IMR-90 (cell line): ENCODE measurements at regions not wholly inside any gene's neighbourhood (a gene's known extent, or its start where the extent isn't known, plus 50 kb on each side); places are given as distances from the start of the nearest gene placed in this dataset.

Experiments
- ATAC-seq: fragments of 200-7000 bp; cut with Tn5 transposase; 2 replicates; pipeline ENCODE4 v1.9.1; 2020; ENCODE audit warnings: low read depth, mild to moderate bottlenecking, moderate library complexity
- BruUV-seq: library from RNA; stranded (reverse); fragments of 400-500 nt; replicated peaks from 2 replicates; lab custom pipeline; 2021; lab: Mats Ljungman, UMichigan
- CTCF ChIA-PET: fragments of 300-600 bp; formaldehyde crosslinking; extraction: SDS; loops from one replicate; lab custom pipeline; 2021; ENCODE audit warnings: antibody characterized with exemption; lab: Yijun Ruan, JAX
- POLR2A ChIA-PET: fragments of 300-600 bp; sonication (Branson Sonifier 250); formaldehyde crosslinking; loops from one replicate; lab custom pipeline; 2022; ENCODE audit warnings: antibody characterized with exemption; ENCODE audit not compliant: unreplicated experiment; lab: Charles Lee
- DNase-seq: peaks from one replicate; pipeline ENCODE4 v3.0.0; 2013
- H2AFZ ChIP-seq: replicated peaks from 2 replicates; pipeline ENCODE3; 2013; ENCODE audit warnings: low read length, mild to moderate bottlenecking; ENCODE audit not compliant: poor library complexity
- H2AK5ac ChIP-seq: 2 replicates; pipeline ENCODE4 v1.6.1; 2013; ENCODE audit warnings: low read depth, low read length, inconsistent platforms
- H2AK9ac ChIP-seq: replicated peaks from 2 replicates; pipeline ENCODE3; 2013; ENCODE audit warnings: mild to moderate bottlenecking, low read depth, low read length, moderate library complexity; ENCODE audit not compliant: poor library complexity
- H2BK120ac ChIP-seq: 2 replicates; pipeline ENCODE4 v1.6.1; 2013; ENCODE audit warnings: low read depth, low read length, inconsistent platforms
- H2BK15ac ChIP-seq: 3 replicates; pipeline ENCODE4 v1.6.1; 2013; ENCODE audit warnings: low read depth, low read length, inconsistent platforms
- H2BK20ac ChIP-seq: 2 replicates; pipeline ENCODE4 v1.6.1; 2013; ENCODE audit warnings: low read depth, mild to moderate bottlenecking, inconsistent platforms, low read length, moderate library complexity
- H2BK5ac ChIP-seq: 2 replicates; pipeline ENCODE4 v1.6.1; 2013; ENCODE audit warnings: mild to moderate bottlenecking, low read depth, low read length, inconsistent platforms; ENCODE audit not compliant: poor library complexity, severe bottlenecking
- H3K14ac ChIP-seq: replicated peaks from 2 replicates; pipeline ENCODE4 v1.6.1; 2013; ENCODE audit warnings: low read depth, low read length, inconsistent platforms
- H3K18ac ChIP-seq: 2 replicates; pipeline ENCODE4 v1.6.1; 2013; ENCODE audit warnings: low read depth, low read length, control low read depth
- H3K23ac ChIP-seq: 2 replicates; pipeline ENCODE4 v1.6.1; 2013; ENCODE audit warnings: low read depth, low read length, inconsistent platforms
- H3K27ac ChIP-seq: 2 replicates; pipeline ENCODE4 v1.5.1; 2013; ENCODE audit warnings: mild to moderate bottlenecking, control low read depth, low read length; ENCODE audit not compliant: insufficient read depth
- H3K27me3 ChIP-seq: 2 replicates; pipeline ENCODE4 v1.6.1; 2013; ENCODE audit warnings: low read length; ENCODE audit not compliant: control insufficient read depth, insufficient read depth
- H3K36me3 ChIP-seq: 2 replicates; pipeline ENCODE4 v1.6.1; 2013; ENCODE audit warnings: low read length, mixed read lengths; ENCODE audit not compliant: control insufficient read depth, insufficient read depth
- H3K4ac ChIP-seq: 2 replicates; pipeline ENCODE4 v1.6.1; 2013; ENCODE audit warnings: low read depth, low read length, inconsistent platforms
- H3K4me1 ChIP-seq: 2 replicates; pipeline ENCODE4 v1.6.1; 2013; ENCODE audit warnings: low read length, mixed read lengths; ENCODE audit not compliant: control insufficient read depth, insufficient read depth
- H3K4me2 ChIP-seq: 2 replicates; pipeline ENCODE4 v1.6.1; 2013; ENCODE audit warnings: low read depth, mild to moderate bottlenecking, control low read depth, low read length, moderate library complexity
- H3K4me3 ChIP-seq: 2 replicates; pipeline ENCODE4 v1.5.1; 2013; ENCODE audit warnings: low read depth, mild to moderate bottlenecking, control low read depth, low read length, moderate library complexity; ENCODE audit not compliant: insufficient read depth
- H3K56ac ChIP-seq: 2 replicates; pipeline ENCODE4 v1.6.1; 2013; ENCODE audit warnings: low read length, inconsistent platforms; ENCODE audit not compliant: insufficient read depth; ENCODE audit errors: extremely low read depth
- H3K79me1 ChIP-seq, 2 experiments: 2 replicates each; pipeline ENCODE4 v1.6.1; 2013; ENCODE audit warnings: low read length in 2 of 2, inconsistent platforms in 1 of 2, low read depth in 1 of 2
- H3K9ac ChIP-seq: 2 replicates; pipeline ENCODE4 v1.6.1; 2013; ENCODE audit warnings: low read depth, low read length, control low read depth
- H3K9me1 ChIP-seq: 2 replicates; pipeline ENCODE4 v1.6.1; 2013; ENCODE audit warnings: low read length, inconsistent platforms; ENCODE audit not compliant: insufficient read depth
- H3K9me3 ChIP-seq: 2 replicates; pipeline ENCODE4 v1.6.1; 2013; ENCODE audit warnings: low read length; ENCODE audit not compliant: control insufficient read depth, insufficient read depth
- H4K20me1 ChIP-seq: 2 replicates; pipeline ENCODE4 v1.6.1; 2013; ENCODE audit warnings: low read length, inconsistent platforms; ENCODE audit not compliant: insufficient read depth
- H4K5ac ChIP-seq: 2 replicates; pipeline ENCODE4 v1.6.1; 2013; ENCODE audit warnings: mild to moderate bottlenecking, low read depth, low read length, control low read depth
- H4K8ac ChIP-seq, 2 experiments: 2 replicates each; pipeline ENCODE4 v1.6.1; 2013; ENCODE audit warnings: low read depth in 2 of 2, low read length in 2 of 2, control low read depth in 1 of 2, inconsistent platforms in 1 of 2
- H4K91ac ChIP-seq: 2 replicates; pipeline ENCODE4 v1.6.1; 2013; ENCODE audit warnings: low read depth, low read length, inconsistent platforms; ENCODE audit not compliant: insufficient read depth
- BHLHE40 ChIP-seq: fragments of 150-350 bp; IDR thresholded peaks from 2 replicates; pipeline ENCODE4 v1.6.1; 2016; ENCODE audit warnings: mild to moderate bottlenecking, low read depth, low read length
- CEBPB ChIP-seq: IDR thresholded peaks from 2 replicates; pipeline ENCODE4 v1.6.1; 2012; ENCODE audit warnings: low read depth, low read length, improper control_type of control experiment
- FOS ChIP-seq: fragments of 150-350 bp; IDR thresholded peaks from 2 replicates; pipeline ENCODE4 v1.6.1; 2016; ENCODE audit warnings: low read depth, low read length
- MAZ ChIP-seq: IDR thresholded peaks from 2 replicates; pipeline ENCODE4 v1.6.1; 2012; ENCODE audit warnings: low read depth, mild to moderate bottlenecking, low read length, improper control_type of control experiment, moderate library complexity, borderline replicate concordance
- NFE2L2 ChIP-seq: fragments of 150-350 bp; IDR thresholded peaks from 2 replicates; pipeline ENCODE4 v1.6.1; 2016; ENCODE audit warnings: low read depth, mild to moderate bottlenecking, low read length
- RAD21 ChIP-seq: IDR thresholded peaks from 2 replicates; pipeline ENCODE4 v1.6.1; 2012; ENCODE audit warnings: low read length, improper control_type of control experiment
- RCOR1 ChIP-seq: IDR thresholded peaks from 2 replicates; pipeline ENCODE4 v1.6.1; 2012; ENCODE audit warnings: mild to moderate bottlenecking, low read length, improper control_type of control experiment; ENCODE audit not compliant: insufficient replicate concordance
- SMC3 ChIP-seq: fragments of 150-350 bp; IDR thresholded peaks from 2 replicates; pipeline ENCODE4 v1.6.1; 2016; ENCODE audit warnings: low read depth, mild to moderate bottlenecking, antibody characterized with exemption, low read length, moderate library complexity
- WGBS, 2 experiments: methylation state at CpG; one replicate each; pipeline versions ENCODE4 v1.1.5 to v1.1.7; 2013; ENCODE audit warnings: missing lambda C conversion rate in 2 of 2; ENCODE audit not compliant: insufficient read length in 1 of 2; ENCODE audit errors: extremely low coverage in 2 of 2; 5-methylcytosine and 5-hydroxymethylcytosine counted together
- dilution Hi-C: fragments of 300-500 bp; cut with HindIII; formaldehyde crosslinking; loops from one replicate; pipeline ENCODE4 v1.14.3; 2018; ENCODE audit warnings: low sequenced_read_pairs; ENCODE audit not compliant: unreplicated experiment
- in situ Hi-C: fragments of 300-500 bp; cut with MboI; formaldehyde crosslinking; loops from 3 replicates; pipeline ENCODE4 v1.14.3; 2019; ENCODE audit warnings: low sequenced_read_pairs, inconsistent platforms, mixed read lengths
- intact Hi-C: fragments of 100-400 bp; cut with micrococcal nuclease; formaldehyde crosslinking; loops from 2 replicates; pipeline ENCODE4 v1.10.0; 2022
- TF ChIP-seq, protein P1 (sequence below): conservative IDR thresholded peaks from 2 replicates; pipeline ENCODE4 v1.5.1; 2012; ENCODE audit warnings: mild to moderate bottlenecking, low read depth, low read length, improper control_type of control experiment
- TF ChIP-seq, protein P2 (sequence below): fragments of 150-350 bp; IDR thresholded peaks from 2 replicates; pipeline ENCODE4 v1.6.1; 2017; ENCODE audit warnings: mild to moderate bottlenecking, antibody characterized with exemption, low read length, low read depth

GRCh38 chr13:87570669-87571068 lies 100.5 kb upstream of the SLITRK5 start:
- dilution Hi-C loops, result no loop called here

More at GRCh38 chr13:87570669-87571068, 100.5 kb upstream of the SLITRK5 start:
- H3K56ac ChIP-seq, result no peak overlapping the region
- no peak overlapping the region for H3K27ac ChIP-seq
- no peak overlapping the region for H4K5ac ChIP-seq
- no peak overlapping the region for H3K4me3 ChIP-seq
- in situ Hi-C loops (no loop called here), intact Hi-C loops (no loop called here)
- no peaks in the 10 kb centered on the region for H3K27me3 ChIP-seq
- H4K91ac ChIP-seq, result no peak overlapping the region
- TF ChIP-seq, protein P1, sequence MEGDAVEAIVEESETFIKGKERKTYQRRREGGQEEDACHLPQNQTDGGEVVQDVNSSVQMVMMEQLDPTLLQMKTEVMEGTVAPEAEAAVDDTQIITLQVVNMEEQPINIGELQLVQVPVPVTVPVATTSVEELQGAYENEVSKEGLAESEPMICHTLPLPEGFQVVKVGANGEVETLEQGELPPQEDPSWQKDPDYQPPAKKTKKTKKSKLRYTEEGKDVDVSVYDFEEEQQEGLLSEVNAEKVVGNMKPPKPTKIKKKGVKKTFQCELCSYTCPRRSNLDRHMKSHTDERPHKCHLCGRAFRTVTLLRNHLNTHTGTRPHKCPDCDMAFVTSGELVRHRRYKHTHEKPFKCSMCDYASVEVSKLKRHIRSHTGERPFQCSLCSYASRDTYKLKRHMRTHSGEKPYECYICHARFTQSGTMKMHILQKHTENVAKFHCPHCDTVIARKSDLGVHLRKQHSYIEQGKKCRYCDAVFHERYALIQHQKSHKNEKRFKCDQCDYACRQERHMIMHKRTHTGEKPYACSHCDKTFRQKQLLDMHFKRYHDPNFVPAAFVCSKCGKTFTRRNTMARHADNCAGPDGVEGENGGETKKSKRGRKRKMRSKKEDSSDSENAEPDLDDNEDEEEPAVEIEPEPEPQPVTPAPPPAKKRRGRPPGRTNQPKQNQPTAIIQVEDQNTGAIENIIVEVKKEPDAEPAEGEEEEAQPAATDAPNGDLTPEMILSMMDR, result no peak
- no peak for TF ChIP-seq CEBPB
- TF ChIP-seq BHLHE40, result no peak
- no peak for TF ChIP-seq MAZ
- TF ChIP-seq RCOR1, result no peak
- TF ChIP-seq SMC3, result no peak
- TF ChIP-seq NFE2L2, result no peak
- no peak for TF ChIP-seq RAD21
- TF ChIP-seq, protein P2, sequence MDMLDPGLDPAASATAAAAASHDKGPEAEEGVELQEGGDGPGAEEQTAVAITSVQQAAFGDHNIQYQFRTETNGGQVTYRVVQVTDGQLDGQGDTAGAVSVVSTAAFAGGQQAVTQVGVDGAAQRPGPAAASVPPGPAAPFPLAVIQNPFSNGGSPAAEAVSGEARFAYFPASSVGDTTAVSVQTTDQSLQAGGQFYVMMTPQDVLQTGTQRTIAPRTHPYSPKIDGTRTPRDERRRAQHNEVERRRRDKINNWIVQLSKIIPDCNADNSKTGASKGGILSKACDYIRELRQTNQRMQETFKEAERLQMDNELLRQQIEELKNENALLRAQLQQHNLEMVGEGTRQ, result no peak
- no peak for TF ChIP-seq FOS
- H2BK120ac ChIP-seq, result no peak overlapping the region
- H3K36me3 ChIP-seq, result no peaks in the 10 kb centered on the region
- H2AK5ac ChIP-seq, result no peak overlapping the region
- no peak overlapping the region for H3K14ac ChIP-seq
- H3K9me1 ChIP-seq, result no peaks in the 10 kb centered on the region
- BruUV-seq, result no TSS peak
- no CpG with 5 or more reads among the region's 2 CpGs for WGBS, 2 experiments
- H3K9ac ChIP-seq, result no peak overlapping the region
- H3K9me3 ChIP-seq, result no peaks in the 10 kb centered on the region
- no peak overlapping the region for H3K4ac ChIP-seq
- H2BK5ac ChIP-seq, result no peak overlapping the region
- H4K8ac ChIP-seq, result no peak overlapping the region
- DNase-seq (no peak), ATAC-seq (no peak)
- H2AK9ac ChIP-seq, result no peak overlapping the region
- H2AFZ ChIP-seq, result no peak overlapping the region
- H4K20me1 ChIP-seq, result no peaks in the 10 kb centered on the region
- no peak overlapping the region for H2BK15ac ChIP-seq
- no peaks in the 10 kb centered on the region for H3K79me1 ChIP-seq
- H3K4me2 ChIP-seq, result no peak overlapping the region
- CTCF ChIA-PET, result no interaction called here
- no peak overlapping the region for H3K18ac ChIP-seq
- H3K4me1 ChIP-seq, result no peaks in the 10 kb centered on the region
- no peak overlapping the region for H2BK20ac ChIP-seq
- H3K23ac ChIP-seq, result no peak overlapping the region
- POLR2A ChIA-PET, result no interaction called here
